ENCODE measurements at regions not wholly inside any gene's neighbourhood (a gene's known extent, or its start where the extent isn't known, plus 50 kb on each side); places are given as distances from the start of the nearest gene placed in this dataset.
"Not testable (repeated sequence)": the region's sequence is repeated elsewhere in the genome, so short reads cannot be mapped to it uniquely, and the experiment has no call there.

GRCh38 chr6:27126815-27127537, 120.5 kb upstream of the PRSS16 start:
- Histone ChIP-seq H3K36me3 (ENCODE audit: insufficient read depth, low read length) (no peaks in the 10 kb centered on the region), H3K9me3 (ENCODE audit: low read length) (no peaks in the 10 kb centered on the region), H3K4me3 (ENCODE audit: low read depth in 1 of 2, low read length in 2 of 2) (peak overlapping the region; percentile 5 to 64), H3K4me1 (ENCODE audit: insufficient read depth, low read length) (peaks cover 6% of the 10 kb centered on the region), H3K9ac (ENCODE audit: low read length) (peak overlapping the region; percentile 45), H3K27me3 (ENCODE audit: control insufficient read depth in 1 of 2, insufficient read depth in 2 of 2, low read length in 2 of 2) (no peaks in the 10 kb centered on the region), H3K27ac (ENCODE audit: low read depth, low read length) (peak overlapping the region; percentile 67)

- not testable (repeated sequence) for H3K27ac ChIP-seq (ENCODE audit: low read depth, low read length); H3K4me3 ChIP-seq (ENCODE audit: low read depth in 1 of 2, low read length in 2 of 2)
- H3K4me1 ChIP-seq (ENCODE audit: insufficient read depth, low read length), result peaks cover 12% of the 10 kb centered on the region
These were observed 119.6 kb upstream of the PRSS16 start for GRCh38 chr6:27127874-27128273.

DNA sequence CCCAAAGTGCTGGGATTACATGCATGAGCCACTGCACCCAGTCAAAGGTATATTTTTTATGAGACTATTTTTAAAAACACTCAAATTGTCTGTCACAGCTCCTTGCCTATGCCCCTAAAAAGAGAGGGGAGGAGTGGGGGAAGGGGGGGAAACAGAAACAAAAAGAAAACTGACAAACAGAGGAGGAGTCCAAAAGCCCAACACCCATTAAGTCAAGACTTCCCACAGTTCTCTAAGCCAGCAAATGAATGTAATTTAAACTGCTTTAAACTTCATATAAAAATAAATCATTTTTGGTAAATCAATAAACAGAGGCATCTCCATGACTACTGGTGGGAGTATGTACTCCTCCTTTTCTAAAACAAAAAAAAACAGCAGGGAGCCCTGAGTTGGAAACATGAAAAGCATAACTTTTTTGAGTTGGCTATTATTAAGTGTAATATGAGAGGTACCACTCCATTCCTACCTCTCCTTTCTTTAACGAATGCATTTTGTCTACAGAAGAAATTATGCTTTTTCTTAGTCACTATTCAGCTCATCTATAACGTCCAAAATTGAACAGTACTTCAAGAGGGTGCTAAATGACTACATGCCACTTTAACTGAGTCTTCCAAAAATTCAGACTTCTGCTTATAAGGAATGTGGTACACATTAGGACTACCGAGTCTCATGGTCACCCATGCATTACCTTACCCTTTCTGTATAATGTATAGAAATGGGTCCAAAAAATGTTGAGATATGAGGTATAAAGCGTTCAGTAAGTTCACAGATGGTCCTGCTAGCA, 119.0 kb upstream of the PRSS16 start:
- H3K4me1 ChIP-seq (ENCODE audit: insufficient read depth, low read length), result peaks cover 12% of the 10 kb centered on the region
- no peak overlapping the region for H3K4me3 ChIP-seq (ENCODE audit: low read depth in 1 of 2, low read length in 2 of 2)
- H3K36me3 ChIP-seq (ENCODE audit: insufficient read depth, low read length), result no peaks in the 10 kb centered on the region
- no peak overlapping the region for H3K27ac ChIP-seq (ENCODE audit: low read depth, low read length)
- H3K9me3 ChIP-seq (ENCODE audit: low read length), result no peaks in the 10 kb centered on the region
- H3K27me3 ChIP-seq (ENCODE audit: control insufficient read depth in 1 of 2, insufficient read depth in 2 of 2, low read length in 2 of 2), result no peaks in the 10 kb centered on the region
- no peak overlapping the region for H3K9ac ChIP-seq (ENCODE audit: low read length)

More at GRCh38 chr6:27127874-27128273, 119.6 kb upstream of the PRSS16 start:
- H3K9ac ChIP-seq (ENCODE audit: low read length); H3K9me3 ChIP-seq (ENCODE audit: low read length); H3K36me3 ChIP-seq (ENCODE audit: insufficient read depth, low read length); H3K27me3 ChIP-seq (ENCODE audit: control insufficient read depth in 1 of 2, insufficient read depth in 2 of 2, low read length in 2 of 2): not testable (repeated sequence)

DNA sequence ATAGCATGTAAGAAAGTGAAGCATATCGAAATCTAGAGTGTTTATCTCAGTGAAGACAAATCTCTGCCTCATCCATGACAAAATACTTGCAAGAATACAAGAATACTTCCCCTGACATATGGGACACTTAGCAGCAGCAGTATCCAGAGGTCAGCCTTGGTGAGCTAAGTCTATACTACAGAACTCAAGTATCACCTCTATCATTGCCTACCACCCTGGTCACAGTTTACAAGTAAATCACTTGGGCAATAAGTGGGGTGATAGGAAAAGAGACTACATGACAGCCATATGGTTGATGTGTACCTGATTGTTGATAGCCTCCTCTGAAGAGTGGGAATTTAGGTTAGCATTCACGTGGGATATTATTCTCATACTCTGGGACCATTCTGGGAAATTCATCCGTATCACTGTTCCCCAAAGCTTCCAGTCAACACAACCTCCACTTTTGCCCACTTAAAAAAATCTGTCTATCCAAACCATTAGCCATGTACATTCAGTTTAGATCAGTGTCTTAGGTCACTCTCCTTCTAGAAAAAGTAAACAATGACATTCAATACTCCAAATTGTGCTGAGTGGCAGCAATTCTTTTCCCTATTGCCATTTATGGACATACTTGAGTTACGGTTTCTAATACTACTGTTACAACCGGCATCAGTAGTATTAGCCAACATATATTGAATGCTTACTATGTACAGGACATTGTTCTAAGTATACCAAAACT, 118.2 kb upstream of the PRSS16 start:
- Histone ChIP-seq H3K36me3 (ENCODE audit: insufficient read depth, low read length) (no peaks in the 10 kb centered on the region), H3K27ac (ENCODE audit: low read depth, low read length) (no peak overlapping the region), H3K9ac (ENCODE audit: low read length) (no peak overlapping the region), H3K4me3 (ENCODE audit: low read depth in 1 of 2, low read length in 2 of 2) (no peak overlapping the region), H3K9me3 (ENCODE audit: low read length) (no peaks in the 10 kb centered on the region), H3K27me3 (ENCODE audit: control insufficient read depth in 1 of 2, insufficient read depth in 2 of 2, low read length in 2 of 2) (no peaks in the 10 kb centered on the region), H3K4me1 (ENCODE audit: insufficient read depth, low read length) (peaks cover 12% of the 10 kb centered on the region)

DNA sequence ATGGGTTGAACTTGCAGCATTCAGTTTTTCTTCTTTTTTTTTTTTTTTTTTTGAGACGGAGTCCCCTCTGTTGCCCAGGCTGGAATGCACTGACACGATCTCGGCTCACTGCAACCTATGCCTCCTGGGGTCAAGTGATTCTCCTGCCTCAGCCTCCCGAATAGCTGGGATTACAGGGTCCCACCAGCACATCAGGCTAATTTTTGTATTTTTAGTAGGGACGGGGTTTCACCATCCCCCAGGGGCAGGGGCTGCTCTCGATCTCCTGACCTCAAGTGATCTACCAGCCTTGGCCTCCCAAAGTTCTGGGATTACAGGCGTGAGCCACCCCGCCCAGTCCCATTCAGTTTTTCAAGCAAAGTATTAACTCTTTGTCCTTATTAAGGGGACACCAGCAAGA, 117.6 kb upstream of the PRSS16 start:
- H3K9me3 ChIP-seq (ENCODE audit: low read length), result no peaks in the 10 kb centered on the region
- peaks cover 12% of the 10 kb centered on the region for H3K4me1 ChIP-seq (ENCODE audit: insufficient read depth, low read length)
- H3K27me3 ChIP-seq (ENCODE audit: control insufficient read depth in 1 of 2, insufficient read depth in 2 of 2, low read length in 2 of 2), result no peaks in the 10 kb centered on the region
- H3K36me3 ChIP-seq (ENCODE audit: insufficient read depth, low read length), result no peaks in the 10 kb centered on the region
- H3K4me3 ChIP-seq (ENCODE audit: low read depth in 1 of 2, low read length in 2 of 2), result no peak overlapping the region
- H3K27ac ChIP-seq (ENCODE audit: low read depth, low read length), result no peak overlapping the region
- no peak overlapping the region for H3K9ac ChIP-seq (ENCODE audit: low read length)

GRCh38 chr6:27130668-27131428, 116.7 kb upstream of the PRSS16 start:
- H3K27me3 ChIP-seq (ENCODE audit: control insufficient read depth in 1 of 2, insufficient read depth in 2 of 2, low read length in 2 of 2), result no peaks in the 10 kb centered on the region
- peak overlapping the region; percentile 74 for H3K27ac ChIP-seq (ENCODE audit: low read depth, low read length)
- no peaks in the 10 kb centered on the region for H3K9me3 ChIP-seq (ENCODE audit: low read length)
- H3K4me1 ChIP-seq (ENCODE audit: insufficient read depth, low read length), result peaks cover 12% of the 10 kb centered on the region
- no peaks in the 10 kb centered on the region for H3K36me3 ChIP-seq (ENCODE audit: insufficient read depth, low read length)
- peak overlapping the region; percentile 33 for H3K9ac ChIP-seq (ENCODE audit: low read length)
- peak overlapping the region; percentile 56 to 73 for H3K4me3 ChIP-seq (ENCODE audit: low read depth in 1 of 2, low read length in 2 of 2)

- H3K9me3 ChIP-seq (ENCODE audit: low read length); H3K27me3 ChIP-seq (ENCODE audit: control insufficient read depth in 1 of 2, insufficient read depth in 2 of 2, low read length in 2 of 2); H3K4me1 ChIP-seq (ENCODE audit: insufficient read depth, low read length); H3K36me3 ChIP-seq (ENCODE audit: insufficient read depth, low read length); H3K9ac ChIP-seq (ENCODE audit: low read length): not testable (repeated sequence)
- Histone ChIP-seq H3K4me3 (ENCODE audit: low read depth in 1 of 2, low read length in 2 of 2) (peak overlapping the region; percentile 24 to 73), H3K27ac (ENCODE audit: low read depth, low read length) (peak overlapping the region; percentile 74)
These were observed 115.3 kb upstream of the PRSS16 start for GRCh38 chr6:27132282-27132531.

GRCh38 chr6:27132532-27133280, 114.8 kb upstream of the PRSS16 start:
- H3K27me3 ChIP-seq (ENCODE audit: control insufficient read depth in 1 of 2, insufficient read depth in 2 of 2, low read length in 2 of 2), result no peaks in the 10 kb centered on the region
- no peak overlapping the region for H3K9ac ChIP-seq (ENCODE audit: low read length)
- peak overlapping the region; percentile 50 to 73 for H3K4me3 ChIP-seq (ENCODE audit: low read depth in 1 of 2, low read length in 2 of 2)
- peak overlapping the region; percentile 74 for H3K27ac ChIP-seq (ENCODE audit: low read depth, low read length)
- H3K4me1 ChIP-seq (ENCODE audit: insufficient read depth, low read length), result peaks cover 7% of the 10 kb centered on the region
- H3K9me3 ChIP-seq (ENCODE audit: low read length), result no peaks in the 10 kb centered on the region
- H3K36me3 ChIP-seq (ENCODE audit: insufficient read depth, low read length), result no peaks in the 10 kb centered on the region

GRCh38 chr6:27133281-27134227, 113.9 kb upstream of the PRSS16 start:
- Histone ChIP-seq H3K9ac (ENCODE audit: low read length) (no peak overlapping the region), H3K9me3 (ENCODE audit: low read length) (no peaks in the 10 kb centered on the region), H3K4me3 (ENCODE audit: low read depth in 1 of 2, low read length in 2 of 2) (peak overlapping the region; percentile 50 to 73), H3K27ac (ENCODE audit: low read depth, low read length) (peak overlapping the region; percentile 74), H3K27me3 (ENCODE audit: control insufficient read depth in 1 of 2, insufficient read depth in 2 of 2, low read length in 2 of 2) (no peaks in the 10 kb centered on the region), H3K4me1 (ENCODE audit: insufficient read depth, low read length) (peaks cover 7% of the 10 kb centered on the region), H3K36me3 (ENCODE audit: insufficient read depth, low read length) (no peaks in the 10 kb centered on the region)

DNA sequence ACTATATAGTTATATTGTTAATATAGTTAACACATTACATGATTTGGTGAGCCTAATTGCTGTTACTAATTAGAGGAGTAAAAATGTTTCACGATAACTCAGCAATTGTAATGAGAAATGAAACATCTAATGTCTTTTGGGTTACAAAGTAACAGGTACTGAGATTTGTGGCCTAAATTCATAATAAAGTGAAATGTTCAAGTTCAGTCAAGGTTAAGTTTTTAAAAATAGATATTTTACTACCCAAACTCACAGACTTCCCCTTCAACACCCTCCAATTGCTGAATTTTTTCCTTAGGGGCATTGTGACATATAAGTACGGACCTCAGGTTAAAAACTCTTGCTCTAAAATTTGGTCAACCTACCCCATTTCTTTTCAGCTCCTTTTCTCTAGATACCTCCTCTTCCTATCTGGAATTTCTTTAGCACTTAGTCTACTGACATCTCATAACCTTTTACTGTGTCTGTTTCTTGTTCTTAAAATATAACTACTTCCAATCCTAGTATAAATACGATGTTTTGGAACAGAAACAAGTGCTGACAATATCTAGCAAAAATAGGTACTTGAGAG, 112.3 kb upstream of the PRSS16 start:
- Histone ChIP-seq H3K27me3 (ENCODE audit: control insufficient read depth in 1 of 2, insufficient read depth in 2 of 2, low read length in 2 of 2) (no peaks in the 10 kb centered on the region), H3K27ac (ENCODE audit: low read depth, low read length) (no peak overlapping the region), H3K4me1 (ENCODE audit: insufficient read depth, low read length) (peaks cover 7% of the 10 kb centered on the region), H3K9ac (ENCODE audit: low read length) (no peak overlapping the region), H3K4me3 (ENCODE audit: low read depth in 1 of 2, low read length in 2 of 2) (no peak overlapping the region), H3K9me3 (ENCODE audit: low read length) (no peaks in the 10 kb centered on the region), H3K36me3 (ENCODE audit: insufficient read depth, low read length) (no peaks in the 10 kb centered on the region)

Measured in muscle layer of colon (tissue), 2 donors.